ENCODE measurements at regions not wholly inside any gene's neighbourhood (a gene's known extent, or its start where the extent isn't known, plus 50 kb on each side); places are given as distances from the start of the nearest gene placed in this dataset.

DNA sequence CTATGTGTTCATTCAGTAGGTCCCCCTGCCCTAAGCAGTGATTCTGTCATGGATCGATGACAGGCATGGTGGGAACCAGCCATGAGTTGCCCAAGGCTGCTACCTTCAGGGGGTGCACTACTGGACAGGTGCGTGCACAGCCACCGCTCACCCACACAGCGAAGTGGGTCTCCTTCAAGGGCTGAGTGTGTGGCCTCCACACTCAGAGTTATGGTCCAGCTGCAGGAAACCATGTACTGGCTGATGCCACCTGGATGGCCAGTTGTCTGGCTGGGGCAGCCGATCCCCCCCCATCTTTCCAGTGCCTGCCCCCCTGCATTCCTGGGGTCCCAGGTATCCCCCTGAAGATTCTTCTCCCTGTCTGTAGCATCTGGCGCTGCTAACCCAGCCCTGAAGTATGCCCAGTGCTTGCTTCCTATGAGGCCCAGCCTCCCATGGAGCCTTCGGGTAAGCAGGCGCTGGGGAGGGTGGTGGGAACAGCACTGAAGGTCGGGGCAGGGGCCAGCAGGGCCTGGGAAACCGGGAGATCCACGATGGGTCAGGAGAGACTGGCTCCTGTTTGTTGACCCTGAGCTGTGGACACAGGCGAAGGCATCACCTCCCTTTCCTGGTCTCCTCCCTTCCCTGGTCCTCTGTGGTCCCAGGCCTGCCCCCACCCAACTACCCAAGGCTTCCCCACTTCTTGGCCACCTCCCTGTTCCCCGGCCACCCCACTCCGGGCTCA is 106.0 kb downstream of the VEGFA start:
- no TSS peak for BruUV-seq (replicated peaks)
- H3K4me1 ChIP-seq (ENCODE audit: control insufficient read depth, insufficient read depth, low read length): no peaks in the 10 kb centered on the region
- TF ChIP-seq POLR2AphosphoS5 (IDR thresholded peaks at IDR 0.05; ENCODE audit: low read depth, low read length): no peak
- TF ChIP-seq, protein P1, sequence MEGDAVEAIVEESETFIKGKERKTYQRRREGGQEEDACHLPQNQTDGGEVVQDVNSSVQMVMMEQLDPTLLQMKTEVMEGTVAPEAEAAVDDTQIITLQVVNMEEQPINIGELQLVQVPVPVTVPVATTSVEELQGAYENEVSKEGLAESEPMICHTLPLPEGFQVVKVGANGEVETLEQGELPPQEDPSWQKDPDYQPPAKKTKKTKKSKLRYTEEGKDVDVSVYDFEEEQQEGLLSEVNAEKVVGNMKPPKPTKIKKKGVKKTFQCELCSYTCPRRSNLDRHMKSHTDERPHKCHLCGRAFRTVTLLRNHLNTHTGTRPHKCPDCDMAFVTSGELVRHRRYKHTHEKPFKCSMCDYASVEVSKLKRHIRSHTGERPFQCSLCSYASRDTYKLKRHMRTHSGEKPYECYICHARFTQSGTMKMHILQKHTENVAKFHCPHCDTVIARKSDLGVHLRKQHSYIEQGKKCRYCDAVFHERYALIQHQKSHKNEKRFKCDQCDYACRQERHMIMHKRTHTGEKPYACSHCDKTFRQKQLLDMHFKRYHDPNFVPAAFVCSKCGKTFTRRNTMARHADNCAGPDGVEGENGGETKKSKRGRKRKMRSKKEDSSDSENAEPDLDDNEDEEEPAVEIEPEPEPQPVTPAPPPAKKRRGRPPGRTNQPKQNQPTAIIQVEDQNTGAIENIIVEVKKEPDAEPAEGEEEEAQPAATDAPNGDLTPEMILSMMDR (IDR thresholded peaks at IDR 0.05): no peak
- no peak for TF ChIP-seq SIN3A (IDR thresholded peaks at IDR 0.05; ENCODE audit: borderline replicate concordance, insufficient read depth, low read depth, low read length)
- TF ChIP-seq, protein P2, sequence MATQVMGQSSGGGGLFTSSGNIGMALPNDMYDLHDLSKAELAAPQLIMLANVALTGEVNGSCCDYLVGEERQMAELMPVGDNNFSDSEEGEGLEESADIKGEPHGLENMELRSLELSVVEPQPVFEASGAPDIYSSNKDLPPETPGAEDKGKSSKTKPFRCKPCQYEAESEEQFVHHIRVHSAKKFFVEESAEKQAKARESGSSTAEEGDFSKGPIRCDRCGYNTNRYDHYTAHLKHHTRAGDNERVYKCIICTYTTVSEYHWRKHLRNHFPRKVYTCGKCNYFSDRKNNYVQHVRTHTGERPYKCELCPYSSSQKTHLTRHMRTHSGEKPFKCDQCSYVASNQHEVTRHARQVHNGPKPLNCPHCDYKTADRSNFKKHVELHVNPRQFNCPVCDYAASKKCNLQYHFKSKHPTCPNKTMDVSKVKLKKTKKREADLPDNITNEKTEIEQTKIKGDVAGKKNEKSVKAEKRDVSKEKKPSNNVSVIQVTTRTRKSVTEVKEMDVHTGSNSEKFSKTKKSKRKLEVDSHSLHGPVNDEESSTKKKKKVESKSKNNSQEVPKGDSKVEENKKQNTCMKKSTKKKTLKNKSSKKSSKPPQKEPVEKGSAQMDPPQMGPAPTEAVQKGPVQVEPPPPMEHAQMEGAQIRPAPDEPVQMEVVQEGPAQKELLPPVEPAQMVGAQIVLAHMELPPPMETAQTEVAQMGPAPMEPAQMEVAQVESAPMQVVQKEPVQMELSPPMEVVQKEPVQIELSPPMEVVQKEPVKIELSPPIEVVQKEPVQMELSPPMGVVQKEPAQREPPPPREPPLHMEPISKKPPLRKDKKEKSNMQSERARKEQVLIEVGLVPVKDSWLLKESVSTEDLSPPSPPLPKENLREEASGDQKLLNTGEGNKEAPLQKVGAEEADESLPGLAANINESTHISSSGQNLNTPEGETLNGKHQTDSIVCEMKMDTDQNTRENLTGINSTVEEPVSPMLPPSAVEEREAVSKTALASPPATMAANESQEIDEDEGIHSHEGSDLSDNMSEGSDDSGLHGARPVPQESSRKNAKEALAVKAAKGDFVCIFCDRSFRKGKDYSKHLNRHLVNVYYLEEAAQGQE (IDR thresholded peaks at IDR 0.05; ENCODE audit: insufficient read depth in 1 of 2, low read depth in 2 of 2, low read length in 1 of 2): no peak
- TF ChIP-seq TCF7L2 (IDR thresholded peaks at IDR 0.05; ENCODE audit: low read depth, low read length): no peak
- H3K36me3 ChIP-seq (ENCODE audit: control insufficient read depth, insufficient read depth, low read length): no peaks in the 10 kb centered on the region
- in situ Hi-C loops (cut with HindIII; ENCODE audit: low pct_unique_long_range_greater_than_20kb, low sequenced_read_pairs) (no loop called here), intact Hi-C loops (cut with micrococcal nuclease; ENCODE audit: unreplicated experiment) (no loop called here)
- no peak overlapping the region for H3K27ac ChIP-seq (ENCODE audit: low read length)
- POLR2A ChIA-PET: interaction anchor here (0.7 kb wide), 1 partner anchor 926 kb away, joined by 4 read pairs; no protein-coding TSS in a partner anchor
- no peaks in the 10 kb centered on the region for H3K9me3 ChIP-seq (ENCODE audit: control insufficient read depth, insufficient read depth, low read depth, low read length)
- CTCF ChIA-PET: no interaction called here
- ATAC-seq (no peak), DNase-seq (ENCODE audit: low read depth, low spot score) (no peak)
- no peaks in the 10 kb centered on the region for H3K27me3 ChIP-seq (ENCODE audit: control insufficient read depth, insufficient read depth, low read length)
- H3K4me3 ChIP-seq (ENCODE audit: low read depth in 2 of 2, low read length in 2 of 2): no peak overlapping the region

DNA sequence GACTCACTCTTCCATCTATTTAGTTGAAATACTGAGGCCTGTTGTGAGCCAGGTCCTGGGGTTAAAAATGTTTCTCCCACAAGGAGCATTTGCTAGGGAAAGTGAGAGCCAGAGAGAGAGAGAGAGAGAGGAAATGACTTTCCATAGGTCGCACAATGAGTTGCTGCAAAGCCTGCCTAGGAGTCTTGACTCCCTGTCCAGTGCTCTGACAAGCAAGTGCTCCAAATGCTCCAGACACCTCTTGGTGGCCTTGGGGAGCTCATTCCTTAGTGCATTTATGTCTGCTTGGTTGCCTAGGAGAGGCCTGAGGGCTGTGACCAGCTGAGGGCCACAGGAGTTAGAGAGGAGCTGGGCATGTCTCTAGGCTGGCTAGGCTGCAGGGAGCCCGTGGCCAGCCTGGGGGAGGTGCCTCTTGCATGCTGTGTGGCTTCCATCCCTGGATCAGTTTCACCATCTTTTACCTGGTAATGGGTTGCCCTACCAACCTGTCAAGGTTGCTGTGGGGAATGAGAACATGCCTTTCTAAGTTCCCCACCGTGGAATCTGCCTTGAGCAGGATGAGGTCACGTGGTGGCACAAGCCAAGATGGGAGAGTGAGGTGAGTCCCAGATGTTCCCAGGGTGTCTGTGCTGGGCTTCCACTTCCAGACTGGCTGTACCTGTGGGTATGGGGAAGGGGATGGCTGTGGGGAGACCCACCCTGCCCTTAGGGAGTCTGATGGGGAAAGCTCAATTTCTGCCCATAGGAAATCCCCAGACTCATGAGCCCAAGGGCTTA is 105.0 kb downstream of the VEGFA start:
- CTCF ChIA-PET: no interaction called here
- intact Hi-C loops (cut with micrococcal nuclease; ENCODE audit: unreplicated experiment): no loop called here

More for the DNA sequence above, 105.0 kb downstream of the VEGFA start:
- no peak overlapping the region for H3K27ac ChIP-seq (ENCODE audit: low read length)
- no peaks in the 10 kb centered on the region for H3K4me1 ChIP-seq (ENCODE audit: control insufficient read depth, insufficient read depth, low read length)
- TF ChIP-seq POLR2AphosphoS5 (IDR thresholded peaks at IDR 0.05; ENCODE audit: low read depth, low read length) (no peak), TCF7L2 (IDR thresholded peaks at IDR 0.05; ENCODE audit: low read depth, low read length) (no peak), SIN3A (IDR thresholded peaks at IDR 0.05; ENCODE audit: borderline replicate concordance, insufficient read depth, low read depth, low read length) (no peak)
- TF ChIP-seq, protein P2 (IDR thresholded peaks at IDR 0.05; ENCODE audit: insufficient read depth in 1 of 2, low read depth in 2 of 2, low read length in 1 of 2): no peak
- TF ChIP-seq, protein P1 (IDR thresholded peaks at IDR 0.05): no peak
- ATAC-seq: 0 out of 2 replicates have a peak, but pooled peaks have one; percentile 8
- H3K36me3 ChIP-seq (ENCODE audit: control insufficient read depth, insufficient read depth, low read length): no peaks in the 10 kb centered on the region
- BruUV-seq (replicated peaks): no TSS peak
- no peaks in the 10 kb centered on the region for H3K9me3 ChIP-seq (ENCODE audit: control insufficient read depth, insufficient read depth, low read depth, low read length)
- no peaks in the 10 kb centered on the region for H3K27me3 ChIP-seq (ENCODE audit: control insufficient read depth, insufficient read depth, low read length)
- POLR2A ChIA-PET: no interaction called here
- DNase-seq (ENCODE audit: low read depth, low spot score): no peak
- H3K4me3 ChIP-seq (ENCODE audit: low read depth in 2 of 2, low read length in 2 of 2): no peak overlapping the region
- in situ Hi-C loops (cut with HindIII; ENCODE audit: low pct_unique_long_range_greater_than_20kb, low sequenced_read_pairs): no loop called here

Measured in Panc1 (cell line).